Neural crest cell (in vitro differentiated cells): ENCODE measurements at regions not wholly inside any gene's neighbourhood (a gene's known extent, or its start where the extent isn't known, plus 50 kb on each side); places are given as distances from the start of the nearest gene placed in this dataset.

Experiments
- DNase-seq: peaks from one replicate; pipeline ENCODE4 v3.0.0; 2021; ENCODE audit warnings: low read depth, mixed read lengths, low spot score
- H3K27ac Mint-ChIP-seq: one replicate; pipeline ENCODE4 v1.8.0; 2021; ENCODE audit warnings: mild to moderate bottlenecking, mixed read lengths; ENCODE audit not compliant: unreplicated experiment
- H3K27me3 Mint-ChIP-seq: 2 replicates; pipeline ENCODE4 v1.8.0; 2021; ENCODE audit warnings: low read depth, mild to moderate bottlenecking, mixed read lengths
- H3K36me3 Mint-ChIP-seq: 2 replicates; pipeline ENCODE4 v1.8.0; 2021; ENCODE audit warnings: low read depth, mild to moderate bottlenecking, mixed read lengths
- H3K4me1 Mint-ChIP-seq: 2 replicates; pipeline ENCODE4 v1.8.0; 2021; ENCODE audit warnings: mixed read lengths
- H3K4me3 Mint-ChIP-seq: one replicate; pipeline ENCODE4 v1.8.0; 2021; ENCODE audit warnings: mild to moderate bottlenecking, mixed read lengths
- H3K9me3 Mint-ChIP-seq: 2 replicates; pipeline ENCODE4 v1.8.0; 2021; ENCODE audit warnings: mixed read lengths
- CTCF ChIP-seq: fragments of 200-600 bp; sonication (generic); conservative IDR thresholded peaks from 2 replicates; pipeline ENCODE4 v1.5.0; 2021; ENCODE audit warnings: antibody characterized with exemption, mild to moderate bottlenecking

GRCh38 chr6:55669028-55669427 is 90.0 kb upstream of the HMGCLL1 start:
- H3K4me1 Mint-ChIP-seq: peaks cover 13% of the 10 kb centered on the region

GRCh38 chr6:55668591-55668990 is 89.6 kb upstream of the HMGCLL1 start:
- no peak for DNase-seq
- Mint-ChIP-seq H3K36me3 (no peaks in the 10 kb centered on the region), H3K4me1 (peaks cover 13% of the 10 kb centered on the region), H3K27ac (no peak overlapping the region), H3K9me3 (peaks cover 6% of the 10 kb centered on the region), H3K4me3 (no peak overlapping the region), H3K27me3 (no peaks in the 10 kb centered on the region)
- TF ChIP-seq CTCF: no peak

More at GRCh38 chr6:55669028-55669427, 90.0 kb upstream of the HMGCLL1 start:
- no peaks in the 10 kb centered on the region for H3K36me3 Mint-ChIP-seq
- no peaks in the 10 kb centered on the region for H3K27me3 Mint-ChIP-seq
- H3K9me3 Mint-ChIP-seq: peaks cover 3% of the 10 kb centered on the region
- no peak overlapping the region for H3K27ac Mint-ChIP-seq
- DNase-seq: no peak
- no peak for TF ChIP-seq CTCF
- no peak overlapping the region for H3K4me3 Mint-ChIP-seq

GRCh38 chr6:55667341-55667740 is 88.3 kb upstream of the HMGCLL1 start:
- peaks cover 5% of the 10 kb centered on the region for H3K36me3 Mint-ChIP-seq
- DNase-seq: no peak
- no peak overlapping the region for H3K4me3 Mint-ChIP-seq
- no peak for TF ChIP-seq CTCF
- H3K4me1 Mint-ChIP-seq: peaks cover 13% of the 10 kb centered on the region
- no peak overlapping the region for H3K27ac Mint-ChIP-seq
- H3K9me3 Mint-ChIP-seq: peaks cover 15% of the 10 kb centered on the region
- H3K27me3 Mint-ChIP-seq: no peaks in the 10 kb centered on the region

GRCh38 chr6:55666606-55667225 is 87.7 kb upstream of the HMGCLL1 start:
- Mint-ChIP-seq H3K4me3 (no peak overlapping the region), H3K27ac (no peak overlapping the region), H3K36me3 (peaks cover 8% of the 10 kb centered on the region), H3K27me3 (no peaks in the 10 kb centered on the region), H3K4me1 (peaks cover 13% of the 10 kb centered on the region), H3K9me3 (peaks cover 21% of the 10 kb centered on the region)
- no peak for DNase-seq
- no peak for TF ChIP-seq CTCF

GRCh38 chr6:55666037-55666436 is 87.0 kb upstream of the HMGCLL1 start:
- no peak for DNase-seq
- TF ChIP-seq CTCF: no peak
- Mint-ChIP-seq H3K4me3 (no peak overlapping the region), H3K27ac (no peak overlapping the region), H3K9me3 (peaks cover 24% of the 10 kb centered on the region), H3K36me3 (peaks cover 8% of the 10 kb centered on the region), H3K4me1 (peaks cover 8% of the 10 kb centered on the region), H3K27me3 (no peaks in the 10 kb centered on the region)
